Smooth muscle cell (in vitro differentiated cells): ENCODE measurements at regions not wholly inside any gene's neighbourhood (a gene's known extent, or its start where the extent isn't known, plus 50 kb on each side); places are given as distances from the start of the nearest gene placed in this dataset.
"Not testable (repeated sequence)": the region's sequence is repeated elsewhere in the genome, so short reads cannot be mapped to it uniquely, and the experiment has no call there.

Experiments used
- DNase-seq: peaks from one replicate; lab custom pipeline; 2025; ENCODE audit not compliant: unreplicated experiment; lab: John Stamatoyannopoulos, UW
- H2AFZ ChIP-seq: fragments of 200-600 bp; sonication (generic); 2 replicates; pipeline ENCODE4 v1.6.0; 2016; ENCODE audit warnings: antibody characterized with exemption, low read depth, mild to moderate bottlenecking
- H3F3A ChIP-seq: fragments of 200-600 bp; sonication (generic); 2 replicates; pipeline ENCODE4 v1.6.0; 2017; ENCODE audit warnings: antibody characterized with exemption, low read depth
- H3K27ac ChIP-seq: fragments of 200-600 bp; sonication (generic); 2 replicates; pipeline ENCODE4 v1.5.1; 2016; ENCODE audit warnings: low read depth, mild to moderate bottlenecking
- H3K27me3 ChIP-seq: fragments of 200-600 bp; sonication (generic); 2 replicates; pipeline ENCODE4 v1.6.1; 2016; ENCODE audit warnings: low read depth, mild to moderate bottlenecking
- H3K36me3 ChIP-seq: fragments of 200-600 bp; sonication (generic); 2 replicates; pipeline ENCODE4 v1.5.1; 2016; ENCODE audit warnings: low read depth
- H3K4me1 ChIP-seq: fragments of 200-600 bp; sonication (generic); 2 replicates; pipeline ENCODE4 v1.5.1; 2016; ENCODE audit warnings: low read depth
- H3K4me2 ChIP-seq: fragments of 200-600 bp; sonication (generic); 2 replicates; pipeline ENCODE4 v1.6.0; 2016; ENCODE audit warnings: mild to moderate bottlenecking
- H3K4me3 ChIP-seq: fragments of 200-600 bp; sonication (generic); 2 replicates; pipeline ENCODE4 v1.5.1; 2016; ENCODE audit warnings: mild to moderate bottlenecking
- H3K79me2 ChIP-seq: fragments of 200-600 bp; sonication (generic); 2 replicates; pipeline ENCODE4 v1.6.0; 2016; ENCODE audit warnings: low read depth, mild to moderate bottlenecking
- H3K9ac ChIP-seq: fragments of 200-600 bp; sonication (generic); 2 replicates; pipeline ENCODE4 v1.6.0; 2016; ENCODE audit warnings: low read depth
- H3K9me3 ChIP-seq: fragments of 200-600 bp; sonication (generic); replicated peaks from 2 replicates; pipeline ENCODE4 v1.5.1; 2016; ENCODE audit warnings: low read depth
- H4K20me1 ChIP-seq: fragments of 200-600 bp; sonication (generic); 2 replicates; pipeline ENCODE4 v1.6.0; 2016; ENCODE audit warnings: low read depth
- CTCF ChIP-seq: fragments of 200-600 bp; sonication (generic); IDR thresholded peaks from 2 replicates; pipeline ENCODE4 v1.5.1; 2017; ENCODE audit warnings: borderline replicate concordance, mild to moderate bottlenecking, antibody characterized with exemption; ENCODE audit not compliant: insufficient read depth, poor library complexity, severe bottlenecking
- WGBS: methylation state at CpG from one replicate; pipeline ENCODE4 v1.1.7; 2016; ENCODE audit warnings: low lambda C conversion rate; 5-methylcytosine and 5-hydroxymethylcytosine counted together

- TF ChIP-seq CTCF: no peak
- Histone ChIP-seq H3K4me2 (peak overlapping the region; percentile 76), H3K27me3 (no peaks in the 10 kb centered on the region), H3K36me3 (no peaks in the 10 kb centered on the region), H3F3A (no peaks in the 10 kb centered on the region), H4K20me1 (no peaks in the 10 kb centered on the region), H2AFZ (no peak overlapping the region), H3K79me2 (no peaks in the 10 kb centered on the region), H3K4me1 (peaks cover 9% of the 10 kb centered on the region), H3K27ac (peak overlapping the region; percentile 69), H3K9ac (no peak overlapping the region), H3K9me3 (no peaks in the 10 kb centered on the region), H3K4me3 (no peak overlapping the region)
- DNase-seq: no peak
These were observed 1888.9 kb downstream of the LRRC4C start for GRCh38 chr11:39570526-39570925.

GRCh38 chr11:39569789-39570188 is 1889.7 kb downstream of the LRRC4C start:
- Histone ChIP-seq H3K27me3 (no peaks in the 10 kb centered on the region), H2AFZ (peak overlapping the region; percentile 80), H4K20me1 (no peaks in the 10 kb centered on the region), H3K4me3 (no peak overlapping the region), H3K9ac (peak overlapping the region; percentile 42), H3K79me2 (no peaks in the 10 kb centered on the region), H3F3A (no peaks in the 10 kb centered on the region), H3K36me3 (no peaks in the 10 kb centered on the region), H3K4me1 (peaks cover 9% of the 10 kb centered on the region), H3K9me3 (no peaks in the 10 kb centered on the region), H3K4me2 (peak overlapping the region; percentile 76), H3K27ac (peak overlapping the region; percentile 69)
- TF ChIP-seq CTCF: no peak
- DNase-seq: no peak
- 94% methylated on average over 2 of the region's 2 CpGs for WGBS

GRCh38 chr11:39542460-39542859 is 1917.0 kb downstream of the LRRC4C start:
- no peaks in the 10 kb centered on the region for H3K79me2 ChIP-seq
- no peak overlapping the region for H3K9ac ChIP-seq
- H3K27me3 ChIP-seq: no peaks in the 10 kb centered on the region
- peak overlapping the region; percentile 20 for H3K27ac ChIP-seq
- no peak overlapping the region for H3K4me3 ChIP-seq
- TF ChIP-seq CTCF: no peak
- DNase-seq: no peak
- no peaks in the 10 kb centered on the region for H3K9me3 ChIP-seq
- peak overlapping the region; percentile 23 for H3K4me2 ChIP-seq
- no peaks in the 10 kb centered on the region for H3K4me1 ChIP-seq
- H2AFZ ChIP-seq: peak overlapping the region; percentile 34
- H4K20me1 ChIP-seq: no peaks in the 10 kb centered on the region
- H3K36me3 ChIP-seq: peaks cover 3% of the 10 kb centered on the region
- no peaks in the 10 kb centered on the region for H3F3A ChIP-seq

- no peak overlapping the region for H3K4me3 ChIP-seq
- no peaks in the 10 kb centered on the region for H3K27me3 ChIP-seq
- peak overlapping the region; percentile 20 for H3K27ac ChIP-seq
- H3K36me3 ChIP-seq: peaks cover 3% of the 10 kb centered on the region
- no peaks in the 10 kb centered on the region for H3K9me3 ChIP-seq
- peak overlapping the region; percentile 34 for H2AFZ ChIP-seq
- H3F3A ChIP-seq: no peaks in the 10 kb centered on the region
- H3K4me2 ChIP-seq: no peak overlapping the region
- no peak for TF ChIP-seq CTCF
- H3K79me2 ChIP-seq: no peaks in the 10 kb centered on the region
- 60% methylated on average over 2 of the region's 2 CpGs for WGBS
- no peak for DNase-seq
- H3K9ac ChIP-seq: no peak overlapping the region
- H3K4me1 ChIP-seq: no peaks in the 10 kb centered on the region
- no peaks in the 10 kb centered on the region for H4K20me1 ChIP-seq
These were observed 1917.5 kb downstream of the LRRC4C start for GRCh38 chr11:39541945-39542351.

- not testable (repeated sequence) for H3K9me3 ChIP-seq, H3K79me2 ChIP-seq, H3F3A ChIP-seq, H4K20me1 ChIP-seq, H3K36me3 ChIP-seq, H3K4me1 ChIP-seq, DNase-seq, H3K27me3 ChIP-seq, H3K4me3 ChIP-seq, H2AFZ ChIP-seq, H3K9ac ChIP-seq, H3K4me2 ChIP-seq, H3K27ac ChIP-seq
- 93% methylated on average over 8 of the region's 8 CpGs for WGBS
These were observed 1923.1 kb downstream of the LRRC4C start for GRCh38 chr11:39536323-39536722.
